ENCODE measurements at regions not wholly inside any gene's neighbourhood (a gene's known extent, or its start where the extent isn't known, plus 50 kb on each side); places are given as distances from the start of the nearest gene placed in this dataset.

- no peak for TF ChIP-seq CTCF (IDR thresholded peaks at IDR 0.05)
- no peak for TF ChIP-seq POLR2A (IDR thresholded peaks at IDR 0.05)
Observed at GRCh38 chr9:134575901-134576176, 65.8 kb upstream of the COL5A1 start.

Data from heart left ventricle (tissue), 13 donors.